ENCODE measurements at regions not wholly inside any gene's neighbourhood (a gene's known extent, or its start where the extent isn't known, plus 50 kb on each side); places are given as distances from the start of the nearest gene placed in this dataset.

DNA sequence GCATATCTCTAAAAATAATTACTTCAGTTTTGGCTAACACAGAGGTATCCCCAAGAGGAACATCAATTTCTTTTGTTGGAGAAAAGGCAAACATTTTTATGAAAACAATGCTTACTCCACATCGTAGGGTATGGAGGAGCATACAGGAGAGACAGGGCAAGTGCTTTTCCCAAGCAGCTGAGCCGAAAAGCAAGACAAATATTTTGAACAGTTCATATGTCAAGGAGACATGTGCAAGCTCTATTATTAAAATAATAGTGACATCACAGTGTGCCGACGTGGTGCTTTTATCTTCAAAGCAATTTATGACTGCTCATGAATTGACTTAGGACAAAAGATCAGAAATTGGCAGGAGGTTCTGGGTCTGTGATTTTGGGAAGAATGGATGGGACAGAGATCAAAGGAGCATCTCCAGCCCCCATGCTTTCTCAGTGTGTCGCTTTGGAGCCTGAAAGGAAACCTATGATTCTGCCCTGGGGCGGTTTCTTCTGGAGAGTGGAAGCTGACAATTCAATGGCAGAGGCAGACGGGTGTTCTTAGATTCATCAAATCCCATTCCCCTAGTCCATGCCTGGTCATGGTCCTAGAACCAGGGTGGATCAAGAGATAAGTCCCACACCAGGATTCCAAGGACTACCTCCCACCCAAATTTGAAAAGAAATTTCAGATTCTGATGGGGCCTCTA lies 97.1 kb downstream of the JCAD start:
- FAIRE-seq: no peak

DNA sequence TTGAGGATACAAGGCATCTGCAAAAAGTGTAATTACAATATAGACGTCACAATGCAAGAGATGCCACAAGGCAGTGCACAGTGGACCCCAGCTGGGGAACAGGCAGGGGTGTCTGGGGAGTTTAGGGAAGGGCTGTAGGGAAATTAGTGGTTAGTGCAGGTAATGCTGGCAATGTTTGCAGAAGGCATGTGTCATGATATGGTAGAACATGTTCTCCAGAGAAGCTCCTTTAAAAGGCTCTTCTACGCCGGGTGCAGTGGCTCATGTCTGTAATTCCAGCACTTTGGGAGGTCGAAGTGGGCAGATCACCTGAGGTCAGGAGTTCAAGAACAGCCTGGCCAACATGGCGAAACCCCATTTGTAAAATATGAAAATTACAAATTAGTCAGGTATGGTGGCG lies 98.0 kb downstream of the JCAD start:
- no peak for FAIRE-seq

DNA sequence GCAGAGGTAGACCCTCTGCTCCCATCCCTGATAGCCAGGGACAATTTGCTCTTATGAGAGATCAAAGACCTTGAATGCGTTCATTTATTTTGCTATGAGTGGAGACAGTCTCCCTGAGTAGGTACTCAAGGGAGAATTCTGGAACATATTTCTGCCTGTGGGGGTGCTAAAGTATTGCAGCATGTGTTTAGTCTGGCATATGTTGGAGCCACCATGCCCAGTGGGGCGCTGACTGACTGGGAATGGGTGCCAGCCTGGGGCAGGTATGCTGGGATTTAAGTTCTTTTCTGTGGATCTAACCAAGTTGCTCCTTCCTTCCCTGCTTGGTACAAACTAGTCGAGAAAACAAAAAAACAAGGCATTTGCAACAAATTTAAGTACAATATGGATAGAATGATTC lies 99.1 kb downstream of the JCAD start:
- no peak for FAIRE-seq

DNA sequence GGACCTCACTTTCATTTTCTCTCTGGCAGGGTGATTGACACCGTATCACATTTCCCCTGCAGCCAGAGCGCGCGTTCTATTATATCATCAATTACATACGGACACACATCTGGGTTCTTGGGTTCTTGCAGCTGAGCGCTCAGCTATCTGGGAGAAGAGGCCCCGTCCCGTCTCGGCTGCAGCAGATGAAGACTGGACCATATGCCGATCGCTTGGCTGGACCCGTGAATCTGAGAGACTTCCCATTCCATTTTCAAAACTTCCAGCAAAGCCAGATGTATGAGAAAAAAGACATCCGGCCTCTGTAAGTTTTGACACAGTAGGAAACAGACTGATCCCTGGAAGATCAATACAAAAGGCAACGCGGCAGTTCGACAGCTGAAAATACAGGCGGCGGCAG lies 99.8 kb downstream of the JCAD start:
- no peak for FAIRE-seq

DNA sequence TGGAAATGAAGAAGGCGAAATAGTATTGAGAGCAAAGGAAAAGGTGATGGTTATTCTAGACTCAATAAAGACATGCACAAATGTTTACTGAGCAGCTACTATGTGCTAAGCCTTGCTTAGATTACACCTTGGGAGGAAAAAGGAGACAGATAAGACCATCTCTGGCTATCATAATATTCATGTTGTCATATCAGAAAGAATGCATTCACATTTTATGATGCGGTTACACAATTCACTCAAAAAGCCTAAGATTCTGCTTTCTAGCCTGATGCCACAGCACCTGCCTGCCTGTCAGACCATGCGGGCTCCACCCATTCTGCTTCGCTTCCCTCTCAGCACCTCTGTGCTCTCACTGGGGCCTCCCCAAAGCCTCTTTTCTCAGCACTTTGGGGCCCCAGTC lies 100.9 kb downstream of the JCAD start:
- no peak for FAIRE-seq

DNA sequence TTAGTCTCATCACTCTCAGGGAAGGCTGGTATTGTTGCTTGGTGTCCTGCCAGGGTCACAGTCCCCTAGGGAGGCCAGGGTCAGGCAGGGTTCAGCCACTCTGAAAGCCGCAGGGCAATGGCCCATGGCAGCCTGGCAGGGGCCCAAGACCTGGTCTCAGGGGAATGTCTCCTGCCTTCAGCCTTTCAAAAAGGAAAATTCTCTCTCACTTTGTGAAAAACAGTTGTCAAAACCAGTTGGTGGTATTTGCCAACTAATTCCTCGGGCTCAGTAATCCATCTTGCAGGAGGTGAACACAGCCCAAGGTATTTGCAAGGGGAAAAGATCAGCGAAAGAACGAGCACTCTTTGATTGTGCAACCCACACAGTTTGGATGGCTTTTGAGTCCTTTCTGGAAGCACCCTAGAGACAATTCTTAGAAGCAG lies 101.5 kb downstream of the JCAD start:
- no peak for FAIRE-seq

DNA sequence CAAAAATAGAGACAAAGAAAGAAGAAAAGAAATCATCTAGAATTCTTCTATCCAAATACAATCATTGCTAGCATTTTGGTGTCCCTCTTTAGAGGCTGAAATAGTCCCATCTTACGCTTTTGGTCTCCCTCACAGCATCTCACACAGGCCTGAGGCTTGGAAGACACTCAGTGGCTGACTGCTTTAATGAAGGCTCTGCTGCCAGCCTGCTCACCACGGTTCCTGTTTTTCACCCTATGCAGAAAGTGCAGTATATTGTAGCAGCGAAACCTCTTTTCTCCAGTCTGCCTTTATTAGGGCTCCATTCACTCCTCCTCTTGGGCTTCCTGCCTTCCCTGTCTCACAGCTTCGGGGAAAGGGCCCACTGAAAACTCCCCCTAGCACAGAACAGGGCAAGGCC lies 102.2 kb downstream of the JCAD start:
- no peak for FAIRE-seq

DNA sequence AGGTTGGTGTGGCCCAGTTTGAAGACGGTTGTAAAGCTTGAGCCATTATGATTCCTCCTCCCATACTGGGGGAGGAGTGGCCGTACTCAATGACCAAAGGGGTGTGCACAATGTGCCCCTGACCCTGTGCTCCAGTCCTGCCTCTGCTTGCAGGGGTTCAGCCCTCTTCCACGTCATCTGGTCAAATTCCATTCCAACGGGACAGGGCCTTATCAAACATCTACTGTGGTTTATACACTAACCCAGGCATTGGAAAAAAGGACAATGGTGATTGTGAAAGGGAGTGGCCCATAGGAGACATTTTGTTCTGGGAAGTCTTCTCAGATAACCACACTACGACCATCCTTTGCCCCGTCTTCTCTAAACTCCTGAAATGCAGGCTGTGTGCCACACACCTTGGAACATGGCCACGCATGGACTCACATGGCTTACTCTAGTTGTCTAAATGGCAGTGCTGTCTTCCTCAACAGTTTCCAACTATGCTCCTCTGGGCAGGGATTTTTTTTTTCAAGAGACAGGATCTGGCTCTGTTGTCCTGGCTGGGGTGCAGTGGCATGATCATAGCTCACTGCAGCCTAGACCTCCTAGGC lies 103.0 kb downstream of the JCAD start:
- no peak for FAIRE-seq

DNA sequence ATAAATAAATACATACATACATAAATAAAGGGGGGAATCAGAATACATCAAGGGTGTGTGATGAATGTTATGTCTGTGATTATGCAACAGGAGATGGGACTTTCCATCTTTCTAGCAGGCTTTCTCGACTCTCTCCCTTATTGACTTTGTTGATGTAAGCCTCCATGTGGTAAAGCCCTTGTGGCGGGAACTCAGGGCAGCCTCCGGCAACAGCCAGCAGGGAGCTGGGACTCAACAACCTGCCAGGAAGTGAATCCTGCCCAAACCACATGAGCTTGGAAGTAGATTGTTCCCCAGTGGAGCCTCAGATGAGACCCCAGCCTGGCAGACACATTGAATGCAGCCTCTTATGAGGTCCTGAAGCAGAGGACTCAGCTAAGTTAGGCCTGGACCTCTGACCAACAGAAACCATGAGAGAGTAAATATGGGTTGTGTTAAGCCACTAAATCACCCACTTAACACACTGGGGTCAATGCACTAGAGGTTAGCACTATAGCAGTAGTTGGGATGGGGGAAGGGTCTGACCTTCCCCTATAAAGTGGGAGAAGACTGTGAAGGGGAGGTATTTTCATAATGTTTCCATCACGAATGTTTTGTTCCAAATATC lies 104.0 kb downstream of the JCAD start:
- no peak for FAIRE-seq

DNA sequence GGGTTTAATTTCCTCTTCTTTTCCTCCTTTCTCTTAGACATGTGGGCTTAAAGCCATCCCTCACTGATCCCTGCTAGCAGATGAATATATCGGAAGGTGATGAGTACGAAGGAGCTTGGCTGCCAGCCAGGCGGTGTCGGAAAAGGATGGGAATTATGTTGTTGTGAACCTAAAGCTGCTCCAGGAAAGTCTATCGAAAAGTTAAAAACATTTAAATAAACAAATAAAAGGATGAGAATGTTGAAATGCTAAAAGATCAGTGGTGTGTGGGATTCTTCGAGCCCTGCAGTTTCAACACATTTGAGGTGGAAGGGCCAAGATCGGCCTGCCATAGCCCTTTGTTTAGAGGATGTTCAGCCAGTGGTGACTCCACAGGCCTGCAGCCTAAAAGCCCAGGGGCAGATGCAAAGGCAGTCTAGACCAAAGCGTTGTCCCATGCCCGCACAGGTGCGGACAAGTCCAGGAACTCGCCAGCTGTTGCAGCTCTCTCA lies 107.9 kb downstream of the JCAD start:
- no peak for FAIRE-seq

DNA sequence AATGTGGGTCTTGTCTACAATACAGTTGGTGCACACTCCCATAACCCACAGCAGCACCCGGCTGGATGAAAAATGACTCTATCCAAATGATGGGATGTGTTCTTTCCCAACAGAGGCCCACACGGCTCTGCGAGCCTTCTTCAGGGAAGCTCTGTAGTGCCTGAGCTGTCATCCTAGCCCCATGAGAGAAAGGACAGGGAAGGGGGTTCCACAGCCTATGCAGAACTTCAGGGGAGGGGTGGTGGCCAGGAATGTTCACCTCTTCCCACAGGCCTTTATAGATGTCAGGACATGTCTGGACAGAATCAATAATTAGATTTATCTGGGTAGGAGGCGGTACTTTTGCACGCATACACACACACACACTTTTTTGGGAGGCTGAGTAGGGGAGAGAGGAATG lies 109.0 kb downstream of the JCAD start:
- FAIRE-seq: no peak

DNA sequence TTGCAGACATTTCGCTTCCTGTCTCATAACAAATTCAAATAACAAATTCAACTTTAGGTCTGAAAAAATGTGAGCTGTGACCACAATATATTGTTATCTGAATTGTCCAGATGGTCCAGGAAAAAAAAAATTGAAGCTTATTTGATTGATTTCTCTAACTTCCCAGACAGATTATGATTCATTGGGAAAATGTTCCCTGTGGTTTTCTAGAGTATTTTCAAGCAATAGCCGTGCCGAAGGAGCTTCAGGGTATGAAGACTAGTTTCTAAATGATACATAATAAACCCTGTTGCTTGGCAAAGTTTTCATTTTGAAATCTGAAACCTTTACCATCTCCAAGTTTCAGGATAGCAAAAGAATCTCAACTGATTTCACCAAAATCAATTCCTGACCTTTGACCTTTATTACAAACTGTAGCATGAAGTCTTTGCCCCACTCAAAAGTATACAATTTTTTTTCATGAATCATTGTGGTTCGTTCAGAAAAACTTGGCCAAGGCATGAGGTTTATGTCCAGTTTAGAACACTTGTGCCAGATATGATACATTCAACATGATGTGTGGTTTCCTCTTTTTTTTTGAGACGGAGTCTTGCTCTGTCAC lies 109.9 kb downstream of the JCAD start:
- FAIRE-seq: no peak

DNA sequence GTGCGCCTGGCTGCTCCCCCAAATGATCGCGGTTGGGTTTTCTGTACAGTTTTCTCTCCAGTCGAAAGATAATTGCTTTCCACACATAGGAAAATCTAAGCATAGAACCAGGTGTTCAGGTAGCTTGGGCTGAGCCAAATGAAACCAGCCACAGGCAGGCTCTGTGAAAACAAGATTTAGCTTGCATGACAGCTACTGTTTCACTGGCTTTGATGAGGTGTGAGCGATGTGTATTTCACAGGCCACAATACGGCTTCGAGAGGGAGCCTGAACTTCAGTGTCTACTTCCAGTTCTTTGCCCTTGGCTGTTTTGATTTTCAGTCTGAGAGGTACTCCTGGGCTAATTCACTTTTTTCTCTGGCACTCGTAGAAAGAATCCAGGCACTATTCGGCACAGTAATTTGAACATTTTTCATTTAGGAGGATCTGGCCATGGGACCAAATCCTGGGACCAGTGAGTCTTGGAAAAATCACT lies 110.5 kb downstream of the JCAD start:
- no peak for FAIRE-seq

DNA sequence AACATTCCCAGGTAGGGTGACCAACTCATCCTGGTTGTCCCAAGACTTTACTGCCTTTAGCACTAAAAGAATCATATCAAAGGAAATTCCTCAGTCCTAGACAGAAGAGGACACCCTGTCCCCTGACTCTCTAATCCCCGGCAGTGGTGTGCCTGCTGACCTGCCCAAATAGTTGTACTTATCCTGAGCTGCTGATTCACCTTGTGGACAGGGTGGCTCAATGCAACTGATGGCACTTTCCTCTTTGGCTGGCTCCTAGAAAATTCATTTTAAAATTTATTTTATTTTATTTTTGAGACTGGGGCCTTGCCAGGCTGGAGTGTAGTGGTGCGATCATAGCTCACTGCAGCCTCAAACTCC lies 111.7 kb downstream of the JCAD start:
- no peak for FAIRE-seq

DNA sequence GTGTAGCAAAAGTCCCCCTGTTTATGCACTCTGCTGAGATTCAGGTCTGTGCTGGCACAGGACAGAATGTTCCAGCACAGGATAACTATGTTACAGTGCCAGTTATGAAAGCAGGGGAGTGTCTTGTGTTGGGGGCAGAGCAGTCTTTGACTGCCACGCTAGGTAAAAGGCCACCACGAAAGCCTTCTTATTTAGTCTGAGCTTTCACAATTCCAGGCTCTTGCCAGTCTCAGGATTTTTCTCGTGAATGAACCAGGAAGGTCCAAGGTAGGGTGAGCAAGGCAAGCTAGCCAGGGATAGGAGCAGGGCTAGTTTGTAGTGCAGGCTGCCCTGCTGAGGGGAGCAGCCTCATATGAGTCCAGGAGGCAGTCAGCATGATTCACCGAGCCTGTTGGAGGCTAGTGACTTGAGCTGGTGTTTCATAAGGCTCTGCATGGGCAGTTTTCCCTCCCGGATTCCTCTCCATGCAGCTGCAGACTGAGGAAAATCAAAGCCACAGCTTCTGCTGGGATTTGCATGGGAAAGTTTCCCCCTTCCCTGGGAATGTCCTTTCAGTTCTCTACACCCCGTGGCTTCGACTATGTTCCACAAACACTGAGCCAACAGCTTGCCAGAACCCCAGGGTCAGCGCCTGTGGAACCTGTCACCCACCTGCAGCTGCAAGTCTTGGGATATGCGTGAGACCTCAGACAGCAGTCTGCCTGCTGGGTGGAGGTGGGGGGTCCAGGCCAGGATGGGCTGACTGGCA lies 112.3 kb downstream of the JCAD start:
- no peak for FAIRE-seq

DNA sequence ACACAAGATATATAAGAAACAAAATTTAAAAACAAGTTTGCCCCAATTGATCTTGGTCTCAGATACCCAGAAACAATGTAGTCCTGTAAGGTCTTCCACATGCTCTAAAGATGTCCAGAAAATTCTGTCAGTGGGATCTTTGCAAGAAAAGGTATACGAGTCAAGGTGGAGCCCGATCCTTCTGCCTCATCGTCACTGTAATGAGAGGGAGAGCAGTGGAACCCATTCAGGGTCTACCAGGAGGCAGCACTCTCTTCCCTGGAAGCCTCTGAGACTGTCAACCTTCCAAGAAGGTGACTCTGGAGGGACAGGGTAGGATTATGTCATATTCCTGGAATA lies 112.8 kb downstream of the JCAD start:
- FAIRE-seq: no peak

DNA sequence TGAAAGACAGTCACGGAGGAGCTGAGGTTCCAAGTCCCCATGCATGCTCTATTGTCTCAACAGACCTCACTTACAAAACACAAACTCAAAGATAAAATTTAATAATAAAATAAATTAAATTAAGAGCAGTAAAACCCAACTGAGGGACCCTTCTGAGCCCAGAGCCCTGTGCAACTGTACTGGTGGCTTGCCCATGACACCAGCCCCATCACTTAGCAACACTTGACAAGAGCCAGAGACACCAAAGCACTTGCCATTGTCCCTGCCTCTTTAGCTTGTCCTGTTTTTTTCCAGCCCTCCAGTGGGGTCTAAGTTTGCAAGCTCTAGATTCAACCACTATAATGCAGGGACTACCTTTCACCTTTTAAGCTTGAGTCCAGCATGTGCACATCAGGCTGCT lies 117.9 kb downstream of the JCAD start:
- FAIRE-seq: no peak

DNA sequence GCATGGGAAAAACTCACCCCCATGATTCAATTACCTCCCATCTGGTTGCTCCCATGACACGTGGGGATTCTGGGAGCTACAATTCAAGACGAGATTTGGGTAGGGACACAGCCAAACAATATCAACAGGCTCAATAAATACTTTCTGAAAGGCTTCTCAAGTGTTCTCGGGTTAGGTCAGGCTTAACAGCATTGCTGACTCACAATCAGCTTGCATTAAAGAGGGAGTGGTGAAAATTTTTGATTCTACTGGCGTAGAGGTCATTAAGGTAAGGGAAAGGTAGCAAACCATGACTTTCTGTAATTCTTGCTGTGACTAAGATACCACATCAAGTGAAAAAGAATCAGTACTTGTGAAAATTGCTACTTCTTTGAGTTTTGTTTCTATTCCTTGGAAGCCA lies 126.4 kb downstream of the JCAD start:
- FAIRE-seq: no peak

DNA sequence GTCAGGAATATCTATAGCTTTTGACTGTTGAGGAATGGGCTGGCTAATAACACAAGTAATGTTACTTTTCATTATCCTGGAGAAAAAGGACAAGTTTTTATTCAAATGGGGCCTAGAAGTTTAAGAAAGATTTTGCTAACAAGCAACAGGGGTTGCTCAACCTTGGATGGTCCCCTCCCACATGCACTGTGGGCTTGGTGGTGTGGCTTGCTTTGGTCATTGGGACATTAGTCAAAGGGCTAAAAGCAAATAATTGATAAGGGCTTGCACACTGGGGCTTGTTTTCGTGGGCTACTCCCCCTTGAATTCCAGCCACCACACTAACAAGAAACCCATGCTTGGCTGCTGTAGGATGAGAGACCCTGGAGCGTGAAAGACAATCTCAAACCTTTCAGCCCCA lies 127.6 kb downstream of the JCAD start:
- no peak for FAIRE-seq

DNA sequence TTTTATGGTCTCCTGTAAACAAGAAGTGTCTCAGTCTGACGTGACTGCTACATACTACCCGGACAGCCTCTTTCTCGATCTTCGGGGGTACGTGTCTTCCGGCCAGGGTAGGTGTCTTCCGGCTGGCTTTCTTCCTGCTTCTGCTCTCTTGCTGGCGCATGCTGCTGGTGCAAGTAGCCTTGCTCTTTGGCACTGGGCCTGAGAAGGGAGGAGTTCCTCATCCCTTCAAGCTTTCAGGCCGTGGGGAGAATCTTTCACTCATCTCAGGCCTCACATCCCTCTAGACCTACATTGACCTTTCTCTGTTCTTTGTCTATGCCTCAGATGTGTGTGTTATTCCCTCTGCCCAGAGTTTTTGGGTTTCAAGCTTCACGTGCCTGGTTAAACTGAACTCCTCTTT lies 130.4 kb downstream of the JCAD start:
- no peak for FAIRE-seq

DNA sequence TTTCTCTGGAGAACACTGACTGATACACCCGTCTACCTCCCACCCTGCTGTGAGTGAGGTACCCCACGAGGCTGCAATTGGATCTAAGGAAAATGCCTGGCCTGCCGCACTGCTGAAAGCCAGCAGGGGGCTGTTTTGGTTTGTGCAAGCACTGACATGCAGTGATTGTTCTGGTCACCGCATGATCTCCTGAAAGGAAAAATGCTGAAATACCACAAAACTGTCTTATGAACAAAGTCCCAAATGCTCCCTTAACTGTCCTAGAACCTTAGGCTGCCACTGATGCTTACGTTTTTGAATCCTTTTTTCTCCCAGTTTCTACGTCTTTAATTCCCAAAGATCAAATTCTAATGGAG lies 132.7 kb downstream of the JCAD start:
- no peak for FAIRE-seq

DNA sequence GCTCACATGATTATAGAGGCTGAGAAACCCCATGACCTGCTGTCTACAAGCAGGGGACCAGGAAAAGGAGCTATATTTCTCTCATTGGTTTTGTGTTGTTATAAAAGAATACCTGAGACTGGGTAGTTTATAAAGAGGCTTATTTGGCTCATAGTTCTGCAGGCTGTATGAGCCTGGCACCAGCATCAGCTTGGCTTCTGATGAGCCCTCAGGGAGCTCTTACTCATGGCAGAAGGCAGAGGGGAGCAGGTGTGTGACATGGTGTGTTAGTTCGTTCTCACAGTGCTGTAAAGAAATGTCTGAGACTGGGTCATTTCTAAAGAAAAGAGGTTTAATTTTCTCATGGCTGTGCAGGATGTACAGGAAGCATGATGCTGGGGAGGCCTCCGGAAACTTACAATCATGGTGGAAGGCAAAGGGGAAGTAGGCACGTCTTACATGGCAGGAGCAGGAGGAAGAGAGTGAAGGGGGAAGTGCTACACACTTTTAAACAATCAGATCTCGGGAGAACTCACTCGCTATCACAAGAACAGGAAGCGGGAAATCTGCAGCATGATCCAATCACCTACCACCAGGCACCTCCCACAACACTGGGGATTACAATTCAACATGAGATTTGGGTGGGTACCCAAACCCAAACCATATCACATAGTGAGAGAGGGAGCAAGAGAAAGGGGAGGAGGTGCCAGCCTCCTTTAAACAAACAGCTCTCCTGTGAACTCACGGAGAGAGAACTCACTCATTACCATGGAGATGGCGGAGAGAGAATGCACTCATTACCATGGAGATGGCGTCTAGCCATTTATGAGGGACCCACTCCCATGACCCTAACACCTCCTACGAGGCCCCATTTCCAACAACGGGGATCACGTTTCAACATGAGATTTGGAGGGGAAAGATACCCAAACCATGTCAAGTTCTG lies 133.4 kb downstream of the JCAD start:
- FAIRE-seq: no peak

Data from endometrium (tissue), 2 donors.